ENCODE measurements at regions not wholly inside any gene's neighbourhood (a gene's known extent, or its start where the extent isn't known, plus 50 kb on each side); places are given as distances from the start of the nearest gene placed in this dataset.

DNA sequence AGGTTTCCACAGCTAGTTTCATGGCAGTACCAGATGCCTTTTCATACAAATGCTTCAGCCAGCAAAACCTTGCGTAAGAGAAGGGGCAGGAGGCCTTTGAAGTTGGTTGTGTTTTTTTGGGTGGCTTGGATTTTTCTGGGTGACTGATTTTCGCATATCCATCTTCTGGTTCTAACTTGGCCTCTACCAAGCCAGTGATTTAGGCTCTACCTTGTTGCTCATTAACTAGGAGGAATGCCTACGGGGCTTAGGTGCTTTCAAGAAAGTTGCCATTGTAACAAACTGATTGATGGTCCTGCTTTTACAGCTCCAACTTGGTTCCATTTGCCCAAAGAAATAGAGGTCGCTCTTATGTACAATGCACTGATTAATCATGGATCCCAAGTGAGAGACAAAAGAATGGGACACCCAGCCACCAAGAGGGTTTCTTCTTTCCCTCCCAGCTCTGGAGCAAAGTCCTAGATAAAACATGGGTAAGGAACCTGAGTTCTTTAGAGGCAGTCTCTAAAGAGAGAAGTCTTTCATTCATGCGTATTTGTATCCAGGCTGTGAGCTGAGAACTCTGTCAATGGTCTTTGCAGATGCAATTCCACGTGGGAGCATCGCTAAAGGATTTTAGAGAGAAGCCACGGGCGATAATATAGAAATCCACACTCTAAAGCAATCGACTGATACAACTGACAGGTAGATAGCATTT, 92.1 kb upstream of the FGFR2 start:
- H3K27me3 ChIP-seq (ENCODE audit: control insufficient read depth, extremely low read depth, insufficient read depth, low read length): peaks cover 6% of the 10 kb centered on the region
- DNase-seq (ENCODE audit: low read depth, low spot score) (no peak), FAIRE-seq (no peak)
- H3K4me3 ChIP-seq (ENCODE audit: control insufficient read depth in 2 of 3, extremely low read depth in 1 of 3, insufficient read depth in 2 of 3, low read depth in 1 of 3, low read length in 3 of 3): no peak overlapping the region
- peaks cover 3% of the 10 kb centered on the region for H3K9me1 ChIP-seq (ENCODE audit: control insufficient read depth, extremely low read depth, insufficient read depth, low read length)
- no peak for TF ChIP-seq EZH2 (IDR thresholded peaks at IDR 0.05; ENCODE audit: low read length)
- TF ChIP-seq, protein P1, sequence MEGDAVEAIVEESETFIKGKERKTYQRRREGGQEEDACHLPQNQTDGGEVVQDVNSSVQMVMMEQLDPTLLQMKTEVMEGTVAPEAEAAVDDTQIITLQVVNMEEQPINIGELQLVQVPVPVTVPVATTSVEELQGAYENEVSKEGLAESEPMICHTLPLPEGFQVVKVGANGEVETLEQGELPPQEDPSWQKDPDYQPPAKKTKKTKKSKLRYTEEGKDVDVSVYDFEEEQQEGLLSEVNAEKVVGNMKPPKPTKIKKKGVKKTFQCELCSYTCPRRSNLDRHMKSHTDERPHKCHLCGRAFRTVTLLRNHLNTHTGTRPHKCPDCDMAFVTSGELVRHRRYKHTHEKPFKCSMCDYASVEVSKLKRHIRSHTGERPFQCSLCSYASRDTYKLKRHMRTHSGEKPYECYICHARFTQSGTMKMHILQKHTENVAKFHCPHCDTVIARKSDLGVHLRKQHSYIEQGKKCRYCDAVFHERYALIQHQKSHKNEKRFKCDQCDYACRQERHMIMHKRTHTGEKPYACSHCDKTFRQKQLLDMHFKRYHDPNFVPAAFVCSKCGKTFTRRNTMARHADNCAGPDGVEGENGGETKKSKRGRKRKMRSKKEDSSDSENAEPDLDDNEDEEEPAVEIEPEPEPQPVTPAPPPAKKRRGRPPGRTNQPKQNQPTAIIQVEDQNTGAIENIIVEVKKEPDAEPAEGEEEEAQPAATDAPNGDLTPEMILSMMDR (optimal IDR thresholded peaks at IDR 0.05 in 1 of 3, IDR thresholded peaks at IDR 0.05 in 1 of 3, conservative IDR thresholded peaks at IDR 0.05 in 1 of 3; ENCODE audit: extremely low read depth in 1 of 3, insufficient read depth in 2 of 3, low read length in 3 of 3): no peak
- no peaks in the 10 kb centered on the region for H3K36me3 ChIP-seq (ENCODE audit: control insufficient read depth in 2 of 2, extremely low read depth in 1 of 2, insufficient read depth in 2 of 2, low read length in 2 of 2)
- dilution Hi-C loops (cut with MboI; ENCODE audit: extremely low pct_ligation_motif_present, low sequenced_read_pairs): no loop called here
- peaks cover 18% of the 10 kb centered on the region for H3K4me1 ChIP-seq (ENCODE audit: control insufficient read depth, extremely low read depth, insufficient read depth, low read length)
- no peak overlapping the region for H3K9ac ChIP-seq (ENCODE audit: control insufficient read depth, extremely low read depth, insufficient read depth, low read length)
- H4K20me1 ChIP-seq (ENCODE audit: control insufficient read depth, extremely low read depth, insufficient read depth, low read length): no peaks in the 10 kb centered on the region
- H3K27ac ChIP-seq (ENCODE audit: control insufficient read depth, insufficient read depth, low read length): no peak overlapping the region
- no peak overlapping the region for H2AFZ ChIP-seq (ENCODE audit: control insufficient read depth, low read length)
- no peaks in the 10 kb centered on the region for H3K9me3 ChIP-seq (ENCODE audit: control insufficient read depth, low read depth, low read length)
- H3K79me2 ChIP-seq (ENCODE audit: control insufficient read depth, insufficient read depth, low read length): no peaks in the 10 kb centered on the region
- no peak overlapping the region for H3K4me2 ChIP-seq (ENCODE audit: control insufficient read depth, extremely low read depth, insufficient read depth, low read depth, low read length)

GRCh38 chr10:121687095-121687813, 89.0 kb upstream of the FGFR2 start:
- H3K4me2 ChIP-seq (ENCODE audit: control insufficient read depth, extremely low read depth, insufficient read depth, low read depth, low read length): no peak overlapping the region
- no peaks in the 10 kb centered on the region for H3K4me1 ChIP-seq (ENCODE audit: control insufficient read depth, extremely low read depth, insufficient read depth, low read length)
- TF ChIP-seq, protein P1 (optimal IDR thresholded peaks at IDR 0.05 in 1 of 3, IDR thresholded peaks at IDR 0.05 in 1 of 3, conservative IDR thresholded peaks at IDR 0.05 in 1 of 3; ENCODE audit: extremely low read depth in 1 of 3, insufficient read depth in 2 of 3, low read length in 3 of 3): no peak
- no peak for TF ChIP-seq EZH2 (IDR thresholded peaks at IDR 0.05; ENCODE audit: low read length)
- H3K36me3 ChIP-seq (ENCODE audit: control insufficient read depth in 2 of 2, extremely low read depth in 1 of 2, insufficient read depth in 2 of 2, low read length in 2 of 2): no peaks in the 10 kb centered on the region
- H3K27me3 ChIP-seq (ENCODE audit: control insufficient read depth, extremely low read depth, insufficient read depth, low read length): peaks cover 6% of the 10 kb centered on the region
- no peaks in the 10 kb centered on the region for H4K20me1 ChIP-seq (ENCODE audit: control insufficient read depth, extremely low read depth, insufficient read depth, low read length)
- H3K4me3 ChIP-seq (ENCODE audit: control insufficient read depth in 2 of 3, extremely low read depth in 1 of 3, insufficient read depth in 2 of 3, low read depth in 1 of 3, low read length in 3 of 3): no peak overlapping the region
- no peak overlapping the region for H2AFZ ChIP-seq (ENCODE audit: control insufficient read depth, low read length)
- no peaks in the 10 kb centered on the region for H3K9me3 ChIP-seq (ENCODE audit: control insufficient read depth, low read depth, low read length)
- no peak overlapping the region for H3K27ac ChIP-seq (ENCODE audit: control insufficient read depth, insufficient read depth, low read length)
- H3K9ac ChIP-seq (ENCODE audit: control insufficient read depth, extremely low read depth, insufficient read depth, low read length): no peak overlapping the region
- peaks cover 3% of the 10 kb centered on the region for H3K9me1 ChIP-seq (ENCODE audit: control insufficient read depth, extremely low read depth, insufficient read depth, low read length)
- DNase-seq (ENCODE audit: low read depth, low spot score) (no peak), FAIRE-seq (no peak)
- dilution Hi-C loops (cut with MboI; ENCODE audit: extremely low pct_ligation_motif_present, low sequenced_read_pairs): no loop called here
- no peaks in the 10 kb centered on the region for H3K79me2 ChIP-seq (ENCODE audit: control insufficient read depth, insufficient read depth, low read length)

Measured in keratinocyte (primary cell).